ENCODE measurements at regions not wholly inside any gene's neighbourhood (a gene's known extent, or its start where the extent isn't known, plus 50 kb on each side); places are given as distances from the start of the nearest gene placed in this dataset.
"Not testable (repeated sequence)": the region's sequence is repeated elsewhere in the genome, so short reads cannot be mapped to it uniquely, and the experiment has no call there.

DNA sequence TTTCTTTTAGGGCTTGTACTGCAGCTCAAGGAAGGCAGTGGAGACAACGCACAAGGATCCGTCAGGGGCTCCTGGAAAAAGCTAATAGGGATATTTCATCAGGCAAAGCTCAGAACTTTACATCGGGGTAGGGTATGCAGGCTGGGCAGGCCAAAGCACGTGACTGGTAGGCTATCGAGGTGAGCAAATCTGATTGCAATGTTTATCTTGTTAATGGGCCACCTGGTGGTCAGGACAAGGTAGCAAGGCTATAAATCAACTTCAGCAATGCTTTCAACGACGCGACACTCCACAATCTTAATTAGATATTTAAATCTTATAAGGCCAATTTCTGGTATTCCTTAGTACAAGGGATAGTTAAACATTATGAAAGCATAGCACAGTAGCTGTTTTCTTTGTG is 1302.8 kb upstream of the EYS start:
- ATAC-seq (no peak), DNase-seq (no peak)
- no peaks in the 10 kb centered on the region for H3K4me1 Mint-ChIP-seq
- H3K27me3 Mint-ChIP-seq, result no peaks in the 10 kb centered on the region
- H3K27ac Mint-ChIP-seq, result no peak overlapping the region
- H3K9me3 ChIP-seq (ENCODE audit: control insufficient read depth, low read length, poor library complexity, severe bottlenecking), result no peaks in the 10 kb centered on the region
- no peak overlapping the region for H3K4me3 Mint-ChIP-seq
- no peaks in the 10 kb centered on the region for H3K36me3 Mint-ChIP-seq (ENCODE audit: low read depth)

DNA sequence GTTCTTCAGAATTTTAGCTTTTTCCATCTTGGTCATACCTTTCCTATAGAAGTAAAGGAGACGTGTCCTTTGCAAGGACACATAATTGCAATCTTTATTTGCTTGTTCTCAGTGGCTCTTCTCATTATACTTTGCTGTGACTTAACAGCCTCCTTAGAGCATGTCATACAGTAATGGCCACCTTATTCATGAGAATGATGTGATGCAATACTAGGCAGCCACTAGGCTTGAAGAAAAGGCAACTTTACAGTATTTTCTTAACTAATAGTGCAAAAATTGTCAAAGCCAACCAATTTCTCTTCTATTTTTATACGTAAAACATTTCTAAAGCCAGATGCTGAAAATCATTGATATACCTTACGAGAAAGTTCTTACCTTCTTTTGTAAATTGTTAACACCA is 1296.8 kb upstream of the EYS start:
- no peaks in the 10 kb centered on the region for H3K27me3 Mint-ChIP-seq
- H3K9me3 ChIP-seq (ENCODE audit: control insufficient read depth, low read length, poor library complexity, severe bottlenecking), result no peaks in the 10 kb centered on the region
- no peak overlapping the region for H3K4me3 Mint-ChIP-seq
- ATAC-seq, result no peak
- no peaks in the 10 kb centered on the region for H3K4me1 Mint-ChIP-seq
- no peak for DNase-seq
- H3K36me3 Mint-ChIP-seq (ENCODE audit: low read depth), result no peaks in the 10 kb centered on the region
- no peak overlapping the region for H3K27ac Mint-ChIP-seq

DNA sequence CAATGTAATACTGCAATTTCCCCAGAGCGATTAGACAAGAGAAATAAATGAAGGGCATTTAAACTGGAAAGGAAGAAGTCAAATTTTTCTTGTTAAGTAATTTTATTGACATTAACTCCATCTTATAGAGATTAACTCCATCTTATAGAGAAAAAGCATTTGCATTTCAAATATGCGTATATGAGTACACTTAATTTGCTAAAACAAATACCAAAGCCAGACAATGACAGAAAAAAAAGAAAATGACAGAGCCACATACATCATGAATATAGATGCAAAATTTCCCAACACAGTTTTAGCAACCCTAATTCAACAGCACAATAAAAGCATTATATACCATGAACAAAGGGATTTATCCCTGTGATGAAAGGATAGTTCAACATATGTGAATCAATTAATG is 1293.1 kb upstream of the EYS start:
- no peaks in the 10 kb centered on the region for H3K27me3 Mint-ChIP-seq
- no peaks in the 10 kb centered on the region for H3K4me1 Mint-ChIP-seq

DNA sequence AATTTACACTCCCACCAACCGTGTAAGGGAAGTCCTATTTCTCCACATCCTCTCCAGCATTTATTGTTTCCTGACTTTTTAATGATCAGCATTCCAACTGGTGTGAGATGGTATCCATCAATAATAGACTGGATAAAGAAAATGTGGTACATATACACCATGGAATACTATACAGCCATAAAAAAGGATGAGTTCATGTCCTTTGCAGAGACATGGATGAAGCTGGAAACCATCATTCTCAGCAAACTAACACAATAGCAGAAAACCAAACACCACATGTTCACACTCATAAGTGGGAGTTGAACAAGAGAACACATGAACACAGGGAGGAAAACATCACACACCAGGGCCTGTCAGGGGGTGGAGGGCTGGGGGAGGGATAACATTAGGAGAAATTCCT is 1290.6 kb upstream of the EYS start:
- not testable (repeated sequence) for H3K9me3 ChIP-seq (ENCODE audit: control insufficient read depth, low read length, poor library complexity, severe bottlenecking); H3K4me3 Mint-ChIP-seq; DNase-seq; H3K27ac Mint-ChIP-seq; H3K27me3 Mint-ChIP-seq; H3K4me1 Mint-ChIP-seq; ATAC-seq; H3K36me3 Mint-ChIP-seq (ENCODE audit: low read depth)

More for the DNA sequence above, 1293.1 kb upstream of the EYS start:
- no peaks in the 10 kb centered on the region for H3K9me3 ChIP-seq (ENCODE audit: control insufficient read depth, low read length, poor library complexity, severe bottlenecking)
- no peak overlapping the region for H3K27ac Mint-ChIP-seq
- ATAC-seq, result no peak
- no peak overlapping the region for H3K4me3 Mint-ChIP-seq
- no peaks in the 10 kb centered on the region for H3K36me3 Mint-ChIP-seq (ENCODE audit: low read depth)
- no peak for DNase-seq

GRCh38 chr6:66995669-66996068 is 1288.6 kb upstream of the EYS start:
- Mint-ChIP-seq H3K4me1 (no peaks in the 10 kb centered on the region), H3K27ac (no peak overlapping the region), H3K4me3 (no peak overlapping the region), H3K36me3 (ENCODE audit: low read depth) (no peaks in the 10 kb centered on the region), H3K27me3 (no peaks in the 10 kb centered on the region)
- no peak for ATAC-seq
- DNase-seq, result no peak
- no peaks in the 10 kb centered on the region for H3K9me3 ChIP-seq (ENCODE audit: control insufficient read depth, low read length, poor library complexity, severe bottlenecking)

DNA sequence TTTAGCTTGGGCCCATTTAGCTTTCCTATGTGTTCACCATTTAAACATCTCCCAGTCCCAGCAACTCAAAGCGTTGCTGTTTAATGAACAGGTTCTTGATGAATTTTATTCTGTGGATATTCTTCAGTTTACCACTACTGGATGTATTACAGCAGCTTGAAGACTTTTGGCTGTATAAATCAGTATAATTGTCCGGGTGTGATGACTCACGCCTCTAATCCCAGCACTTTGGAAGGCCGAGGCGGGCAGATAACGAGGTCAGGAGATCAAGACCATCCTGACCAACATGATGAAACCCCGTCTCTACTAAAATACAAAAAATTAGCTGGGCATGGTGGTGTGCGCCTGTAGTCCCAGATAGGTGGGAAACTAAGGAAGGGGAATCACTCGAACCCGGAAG is 1286.7 kb upstream of the EYS start:
- not testable (repeated sequence) for H3K9me3 ChIP-seq (ENCODE audit: control insufficient read depth, low read length, poor library complexity, severe bottlenecking); ATAC-seq; H3K27me3 Mint-ChIP-seq; H3K4me3 Mint-ChIP-seq; H3K27ac Mint-ChIP-seq; H3K4me1 Mint-ChIP-seq; DNase-seq; H3K36me3 Mint-ChIP-seq (ENCODE audit: low read depth)

DNA sequence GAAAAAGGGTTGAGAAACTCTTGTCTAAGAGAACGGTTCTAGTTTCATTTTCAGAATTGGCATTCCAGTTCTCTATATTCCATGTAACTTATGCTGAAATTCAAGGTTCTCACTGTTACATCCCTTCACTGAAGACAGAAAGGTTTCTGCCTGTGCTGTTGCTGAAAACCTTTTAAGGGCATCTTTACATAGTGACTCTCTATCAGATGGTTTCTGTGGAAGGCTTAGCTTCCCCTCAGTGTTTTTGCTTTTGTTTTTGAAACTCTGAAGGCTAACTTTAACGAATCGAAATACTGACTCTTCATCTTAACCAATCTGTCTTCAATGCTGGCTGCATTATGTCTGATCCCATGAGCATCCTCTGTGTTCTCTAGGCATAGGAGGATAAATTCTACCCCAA is 1286.2 kb upstream of the EYS start:
- no peak overlapping the region for H3K4me3 Mint-ChIP-seq
- H3K9me3 ChIP-seq (ENCODE audit: control insufficient read depth, low read length, poor library complexity, severe bottlenecking), result no peaks in the 10 kb centered on the region
- H3K36me3 Mint-ChIP-seq (ENCODE audit: low read depth), result no peaks in the 10 kb centered on the region

GRCh38 chr6:66992660-66993059 is 1285.6 kb upstream of the EYS start:
- H3K4me1 Mint-ChIP-seq, result no peaks in the 10 kb centered on the region
- no peaks in the 10 kb centered on the region for H3K27me3 Mint-ChIP-seq
- H3K27ac Mint-ChIP-seq, result no peak overlapping the region
- H3K36me3 Mint-ChIP-seq (ENCODE audit: low read depth), result no peaks in the 10 kb centered on the region
- no peak for DNase-seq
- H3K9me3 ChIP-seq (ENCODE audit: control insufficient read depth, low read length, poor library complexity, severe bottlenecking), result no peaks in the 10 kb centered on the region
- ATAC-seq, result no peak
- H3K4me3 Mint-ChIP-seq, result no peak overlapping the region

More for the DNA sequence above, 1286.2 kb upstream of the EYS start:
- ATAC-seq (no peak), DNase-seq (no peak)
- H3K4me1 Mint-ChIP-seq, result no peaks in the 10 kb centered on the region
- H3K27ac Mint-ChIP-seq, result no peak overlapping the region
- no peaks in the 10 kb centered on the region for H3K27me3 Mint-ChIP-seq

DNA sequence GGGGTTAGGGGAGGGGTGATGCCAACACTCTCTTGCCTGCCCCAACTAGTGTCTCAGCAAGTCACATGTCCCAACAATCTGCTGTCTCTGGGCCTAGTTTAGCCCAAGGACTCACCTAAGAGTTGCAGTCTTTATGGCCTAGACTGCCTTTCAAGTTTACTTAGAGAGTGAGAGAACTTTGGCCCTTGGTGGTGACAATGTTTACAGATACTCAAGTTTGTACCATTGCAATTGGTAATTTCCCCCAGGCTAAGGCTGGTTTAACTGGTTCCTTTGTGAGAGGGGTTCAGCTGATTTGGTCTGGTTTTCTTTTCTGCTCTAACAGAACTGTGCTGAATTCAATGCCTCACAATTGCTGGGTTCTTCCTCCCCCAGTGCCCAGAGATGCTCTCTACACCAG is 1279.9 kb upstream of the EYS start:
- no peak for DNase-seq
- Mint-ChIP-seq H3K27ac (no peak overlapping the region), H3K4me3 (no peak overlapping the region), H3K36me3 (ENCODE audit: low read depth) (no peaks in the 10 kb centered on the region), H3K4me1 (no peaks in the 10 kb centered on the region), H3K27me3 (no peaks in the 10 kb centered on the region)
- H3K9me3 ChIP-seq (ENCODE audit: control insufficient read depth, low read length, poor library complexity, severe bottlenecking), result no peaks in the 10 kb centered on the region
- no peak for ATAC-seq

- DNase-seq, result no peak
Measured at GRCh38 chr6:66985816-66986215, 1278.8 kb upstream of the EYS start.

GRCh38 chr6:66970373-66970772 is 1263.3 kb upstream of the EYS start:
- Mint-ChIP-seq H3K27me3 (no peaks in the 10 kb centered on the region), H3K36me3 (ENCODE audit: low read depth) (no peaks in the 10 kb centered on the region), H3K27ac (no peak overlapping the region), H3K4me1 (no peaks in the 10 kb centered on the region), H3K4me3 (no peak overlapping the region)
- no peaks in the 10 kb centered on the region for H3K9me3 ChIP-seq (ENCODE audit: control insufficient read depth, low read length, poor library complexity, severe bottlenecking)
- no peak for DNase-seq
- no peak for ATAC-seq

More at GRCh38 chr6:66985816-66986215, 1278.8 kb upstream of the EYS start:
- no peak overlapping the region for H3K4me3 Mint-ChIP-seq
- H3K27ac Mint-ChIP-seq, result no peak overlapping the region
- no peaks in the 10 kb centered on the region for H3K36me3 Mint-ChIP-seq (ENCODE audit: low read depth)
- no peaks in the 10 kb centered on the region for H3K4me1 Mint-ChIP-seq
- no peak for ATAC-seq
- H3K9me3 ChIP-seq (ENCODE audit: control insufficient read depth, low read length, poor library complexity, severe bottlenecking), result no peaks in the 10 kb centered on the region
- H3K27me3 Mint-ChIP-seq, result no peaks in the 10 kb centered on the region

DNA sequence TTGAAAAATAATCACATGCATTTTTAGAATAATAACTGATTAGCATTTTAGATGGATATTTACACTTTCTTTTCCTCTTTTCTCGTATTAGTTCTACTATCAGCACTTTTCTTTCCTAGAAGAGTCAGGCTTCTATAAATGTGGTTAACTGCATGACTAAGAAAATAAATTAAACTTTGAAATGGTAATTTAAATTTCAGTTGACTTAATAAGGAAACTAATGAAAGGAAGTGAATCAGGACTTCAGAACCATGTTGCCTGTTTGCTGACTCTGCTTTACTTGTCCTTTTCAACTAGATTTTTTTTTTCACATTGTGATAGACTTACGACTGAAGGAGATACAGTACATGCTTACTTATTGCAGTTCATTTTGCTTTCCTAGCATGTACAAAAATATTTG is 1258.2 kb upstream of the EYS start:
- H3K27ac Mint-ChIP-seq, result no peak overlapping the region
- ATAC-seq (no peak), DNase-seq (no peak)
- H3K9me3 ChIP-seq (ENCODE audit: control insufficient read depth, low read length, poor library complexity, severe bottlenecking), result no peaks in the 10 kb centered on the region
- H3K36me3 Mint-ChIP-seq (ENCODE audit: low read depth), result no peaks in the 10 kb centered on the region
- H3K4me1 Mint-ChIP-seq, result no peaks in the 10 kb centered on the region
- H3K4me3 Mint-ChIP-seq, result no peak overlapping the region
- no peaks in the 10 kb centered on the region for H3K27me3 Mint-ChIP-seq

- H3K9me3 ChIP-seq (ENCODE audit: control insufficient read depth, low read length, poor library complexity, severe bottlenecking), result no peaks in the 10 kb centered on the region
- no peak for ATAC-seq
- no peaks in the 10 kb centered on the region for H3K36me3 Mint-ChIP-seq (ENCODE audit: low read depth)
- DNase-seq, result no peak
- H3K27ac Mint-ChIP-seq, result no peak overlapping the region
- H3K4me3 Mint-ChIP-seq, result no peak overlapping the region
- H3K4me1 Mint-ChIP-seq, result no peaks in the 10 kb centered on the region
- H3K27me3 Mint-ChIP-seq, result no peaks in the 10 kb centered on the region
Measured at GRCh38 chr6:66964216-66964615, 1257.2 kb upstream of the EYS start.

- H3K4me3 Mint-ChIP-seq, result no peak overlapping the region
- DNase-seq, result no peak
- ATAC-seq, result no peak
- H3K9me3 ChIP-seq (ENCODE audit: control insufficient read depth, low read length, poor library complexity, severe bottlenecking), result no peaks in the 10 kb centered on the region
- no peaks in the 10 kb centered on the region for H3K4me1 Mint-ChIP-seq
- H3K36me3 Mint-ChIP-seq (ENCODE audit: low read depth), result no peaks in the 10 kb centered on the region
- H3K27ac Mint-ChIP-seq, result no peak overlapping the region
- no peaks in the 10 kb centered on the region for H3K27me3 Mint-ChIP-seq
Measured at GRCh38 chr6:66962082-66962481, 1255.1 kb upstream of the EYS start.

DNA sequence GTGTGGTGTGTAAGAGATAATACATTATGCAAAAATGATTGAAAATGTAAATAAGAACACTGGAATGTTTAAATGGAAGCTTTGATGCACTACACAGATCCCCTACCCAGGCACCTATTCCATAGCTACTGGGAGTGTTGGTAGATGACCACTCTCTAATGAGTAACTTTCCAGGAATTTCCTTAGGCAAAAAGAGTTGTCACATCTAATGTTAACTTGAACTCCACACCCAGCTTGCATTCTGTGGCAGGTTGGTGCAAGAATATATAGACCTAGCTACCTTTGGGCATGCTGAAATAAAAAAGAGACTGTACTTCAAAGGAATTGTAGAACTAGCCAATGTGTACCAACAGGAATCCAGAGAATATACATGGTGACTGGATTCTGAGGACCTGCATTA is 1254.2 kb upstream of the EYS start:
- no peak overlapping the region for H3K27ac Mint-ChIP-seq
- no peaks in the 10 kb centered on the region for H3K36me3 Mint-ChIP-seq (ENCODE audit: low read depth)
- DNase-seq (no peak), ATAC-seq (no peak)
- no peaks in the 10 kb centered on the region for H3K27me3 Mint-ChIP-seq
- no peaks in the 10 kb centered on the region for H3K9me3 ChIP-seq (ENCODE audit: control insufficient read depth, low read length, poor library complexity, severe bottlenecking)
- H3K4me1 Mint-ChIP-seq, result no peaks in the 10 kb centered on the region
- H3K4me3 Mint-ChIP-seq, result no peak overlapping the region

All from T-helper 17 cell (primary cell).